Glutamatergic neuron (in vitro differentiated cells): ENCODE measurements at regions not wholly inside any gene's neighbourhood (a gene's known extent, or its start where the extent isn't known, plus 50 kb on each side); places are given as distances from the start of the nearest gene placed in this dataset.

Source experiments
- DNase-seq: peaks from one replicate; pipeline ENCODE4 v3.0.0; 2022
- H3K27ac Mint-ChIP-seq: one replicate; pipeline ENCODE4 v1.8.0; 2020; ENCODE audit warnings: mild to moderate bottlenecking, mixed read lengths, inconsistent platforms; ENCODE audit not compliant: unreplicated experiment
- H3K27me3 Mint-ChIP-seq: one replicate; pipeline ENCODE4 v1.8.0; 2020; ENCODE audit warnings: mild to moderate bottlenecking, moderate library complexity, mixed read lengths, inconsistent platforms; ENCODE audit not compliant: unreplicated experiment
- H3K36me3 Mint-ChIP-seq: one replicate; pipeline ENCODE4 v1.8.0; 2020; ENCODE audit warnings: mild to moderate bottlenecking, mixed read lengths, inconsistent platforms; ENCODE audit not compliant: unreplicated experiment
- H3K4me1 Mint-ChIP-seq: one replicate; pipeline ENCODE4 v1.8.0; 2020; ENCODE audit warnings: mild to moderate bottlenecking, low read depth, mixed read lengths, inconsistent platforms; ENCODE audit not compliant: unreplicated experiment
- H3K4me3 Mint-ChIP-seq: one replicate; pipeline ENCODE4 v1.8.0; 2020; ENCODE audit warnings: mild to moderate bottlenecking, mixed read lengths, inconsistent platforms; ENCODE audit not compliant: unreplicated experiment
- H3K9me3 Mint-ChIP-seq: one replicate; pipeline ENCODE4 v1.8.0; 2020; ENCODE audit warnings: mild to moderate bottlenecking, moderate library complexity, mixed read lengths, inconsistent platforms; ENCODE audit not compliant: unreplicated experiment
- TF ChIP-seq, protein P1 (sequence below): fragments of 200-600 bp; sonication (generic); IDR thresholded peaks from one replicate; pipeline ENCODE4 v1.5.0; 2021; ENCODE audit not compliant: partially characterized antibody, unreplicated experiment

DNA sequence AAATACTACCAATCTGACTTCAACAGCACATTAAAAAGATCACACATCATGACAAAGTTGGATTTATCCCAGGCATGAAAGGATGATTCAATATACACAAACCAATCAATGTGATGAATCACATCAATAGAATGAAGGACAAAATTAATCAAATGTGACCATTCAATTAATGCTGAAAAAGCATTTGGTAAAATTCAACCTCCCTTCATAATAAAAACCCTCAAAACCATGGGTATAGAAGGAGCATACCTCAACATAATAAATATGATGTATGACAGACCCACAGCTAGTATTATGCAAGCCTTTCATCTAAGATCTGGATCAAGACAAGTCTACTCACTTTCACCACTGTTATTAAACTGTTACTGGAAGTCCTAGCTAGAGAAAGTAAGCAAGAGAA lies 921.7 kb upstream of the RAG2 start:
- no peak overlapping the region for H3K27ac Mint-ChIP-seq
- H3K4me3 Mint-ChIP-seq, result no peak overlapping the region
- no peaks in the 10 kb centered on the region for H3K36me3 Mint-ChIP-seq
- TF ChIP-seq, protein P1, sequence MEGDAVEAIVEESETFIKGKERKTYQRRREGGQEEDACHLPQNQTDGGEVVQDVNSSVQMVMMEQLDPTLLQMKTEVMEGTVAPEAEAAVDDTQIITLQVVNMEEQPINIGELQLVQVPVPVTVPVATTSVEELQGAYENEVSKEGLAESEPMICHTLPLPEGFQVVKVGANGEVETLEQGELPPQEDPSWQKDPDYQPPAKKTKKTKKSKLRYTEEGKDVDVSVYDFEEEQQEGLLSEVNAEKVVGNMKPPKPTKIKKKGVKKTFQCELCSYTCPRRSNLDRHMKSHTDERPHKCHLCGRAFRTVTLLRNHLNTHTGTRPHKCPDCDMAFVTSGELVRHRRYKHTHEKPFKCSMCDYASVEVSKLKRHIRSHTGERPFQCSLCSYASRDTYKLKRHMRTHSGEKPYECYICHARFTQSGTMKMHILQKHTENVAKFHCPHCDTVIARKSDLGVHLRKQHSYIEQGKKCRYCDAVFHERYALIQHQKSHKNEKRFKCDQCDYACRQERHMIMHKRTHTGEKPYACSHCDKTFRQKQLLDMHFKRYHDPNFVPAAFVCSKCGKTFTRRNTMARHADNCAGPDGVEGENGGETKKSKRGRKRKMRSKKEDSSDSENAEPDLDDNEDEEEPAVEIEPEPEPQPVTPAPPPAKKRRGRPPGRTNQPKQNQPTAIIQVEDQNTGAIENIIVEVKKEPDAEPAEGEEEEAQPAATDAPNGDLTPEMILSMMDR, result no peak
- no peaks in the 10 kb centered on the region for H3K4me1 Mint-ChIP-seq
- no peak for DNase-seq
- no peaks in the 10 kb centered on the region for H3K27me3 Mint-ChIP-seq
- peaks cover 3% of the 10 kb centered on the region for H3K9me3 Mint-ChIP-seq

GRCh38 chr11:37512156-37512780 lies 914.2 kb upstream of the RAG2 start:
- Mint-ChIP-seq H3K4me1 (no peaks in the 10 kb centered on the region), H3K9me3 (no peaks in the 10 kb centered on the region), H3K4me3 (no peak overlapping the region), H3K27ac (no peak overlapping the region), H3K36me3 (no peaks in the 10 kb centered on the region), H3K27me3 (no peaks in the 10 kb centered on the region)
- TF ChIP-seq, protein P1, result no peak
- no peak for DNase-seq

- H3K9me3 Mint-ChIP-seq, result no peaks in the 10 kb centered on the region
- no peaks in the 10 kb centered on the region for H3K36me3 Mint-ChIP-seq
- no peaks in the 10 kb centered on the region for H3K4me1 Mint-ChIP-seq
- H3K27ac Mint-ChIP-seq, result no peak overlapping the region
- H3K27me3 Mint-ChIP-seq, result no peaks in the 10 kb centered on the region
- TF ChIP-seq, protein P1, result no peak
- no peak for DNase-seq
- H3K4me3 Mint-ChIP-seq, result no peak overlapping the region
These were observed 913.4 kb upstream of the RAG2 start for GRCh38 chr11:37511425-37511933.

DNA sequence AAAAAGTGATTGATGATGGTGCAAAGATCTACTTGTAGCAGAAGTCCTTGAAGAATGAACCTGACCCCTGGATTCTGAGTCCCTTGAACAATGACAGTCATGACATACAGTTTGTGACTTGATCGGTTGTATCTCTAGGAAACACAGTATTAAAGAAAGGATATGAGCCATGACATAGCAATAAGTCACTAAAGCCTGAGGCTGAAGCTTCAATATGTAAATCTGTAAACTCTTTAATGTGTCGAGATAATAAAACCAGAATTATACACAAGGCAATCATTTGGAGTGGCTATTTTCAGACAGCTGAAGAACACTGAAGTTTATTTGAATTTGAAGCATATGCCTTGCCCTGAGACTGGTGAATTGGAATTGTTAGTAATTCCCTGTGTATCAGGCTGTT lies 911.5 kb upstream of the RAG2 start:
- no peaks in the 10 kb centered on the region for H3K36me3 Mint-ChIP-seq
- H3K9me3 Mint-ChIP-seq, result no peaks in the 10 kb centered on the region
- no peak overlapping the region for H3K4me3 Mint-ChIP-seq
- no peaks in the 10 kb centered on the region for H3K4me1 Mint-ChIP-seq
- TF ChIP-seq, protein P1, result no peak
- H3K27me3 Mint-ChIP-seq, result no peaks in the 10 kb centered on the region
- H3K27ac Mint-ChIP-seq, result no peak overlapping the region
- DNase-seq, result no peak

- H3K36me3 Mint-ChIP-seq, result no peaks in the 10 kb centered on the region
- DNase-seq, result no peak
- no peak overlapping the region for H3K4me3 Mint-ChIP-seq
- TF ChIP-seq, protein P1, result no peak
- H3K27me3 Mint-ChIP-seq, result no peaks in the 10 kb centered on the region
- H3K27ac Mint-ChIP-seq, result no peak overlapping the region
- no peaks in the 10 kb centered on the region for H3K9me3 Mint-ChIP-seq
- H3K4me1 Mint-ChIP-seq, result no peaks in the 10 kb centered on the region
These were observed 908.5 kb upstream of the RAG2 start for GRCh38 chr11:37506531-37506930.
